CMK (cell line): ENCODE measurements at regions not wholly inside any gene's neighbourhood (a gene's known extent, or its start where the extent isn't known, plus 50 kb on each side); places are given as distances from the start of the nearest gene placed in this dataset.

Experiments used
- DNase-seq: peaks from one replicate; pipeline ENCODE4 v3.0.0-alpha.2; 2010; ENCODE audit warnings: low read depth

GRCh38 chr12:124458220-124458991, 109.0 kb downstream of the NCOR2 start:
- no peak for DNase-seq

- peak; percentile 41 for DNase-seq
Observed at GRCh38 chr12:124457287-124458219, 109.9 kb downstream of the NCOR2 start.

- peak; percentile 67 for DNase-seq
Observed at GRCh38 chr12:124456652-124457152, 110.7 kb downstream of the NCOR2 start.

GRCh38 chr12:124456133-124456651, 111.2 kb downstream of the NCOR2 start:
- no peak for DNase-seq

- no peak for DNase-seq
Observed at GRCh38 chr12:124455336-124455735, 112.1 kb downstream of the NCOR2 start.

- no peak for DNase-seq
Observed at GRCh38 chr12:124454735-124455134, 112.7 kb downstream of the NCOR2 start.

GRCh38 chr12:124454352-124454725, 113.1 kb downstream of the NCOR2 start:
- DNase-seq = no peak

- peak; percentile 52 for DNase-seq
Observed at GRCh38 chr12:124453419-124454351, 113.7 kb downstream of the NCOR2 start.

- DNase-seq = no peak
Observed at GRCh38 chr12:124452576-124453331, 114.7 kb downstream of the NCOR2 start.

- no peak for DNase-seq
Observed at GRCh38 chr12:124451637-124452243, 115.7 kb downstream of the NCOR2 start.

GRCh38 chr12:124451016-124451415, 116.4 kb downstream of the NCOR2 start:
- no peak for DNase-seq

- DNase-seq = no peak
Observed at GRCh38 chr12:124450376-124450750, 117.0 kb downstream of the NCOR2 start.

- no peak for DNase-seq
Observed at GRCh38 chr12:124449623-124450375, 117.6 kb downstream of the NCOR2 start.

- DNase-seq = no peak
Observed at GRCh38 chr12:124448955-124449622, 118.3 kb downstream of the NCOR2 start.

GRCh38 chr12:124448241-124448954, 119.0 kb downstream of the NCOR2 start:
- no peak for DNase-seq

GRCh38 chr12:124446364-124446763, 121.0 kb downstream of the NCOR2 start:
- DNase-seq = no peak

GRCh38 chr12:124445826-124446225, 121.6 kb downstream of the NCOR2 start:
- no peak for DNase-seq

GRCh38 chr12:124445121-124445718, 122.2 kb downstream of the NCOR2 start:
- no peak for DNase-seq
